ENCODE measurements at regions not wholly inside any gene's neighbourhood (a gene's known extent, or its start where the extent isn't known, plus 50 kb on each side); places are given as distances from the start of the nearest gene placed in this dataset.

DNA sequence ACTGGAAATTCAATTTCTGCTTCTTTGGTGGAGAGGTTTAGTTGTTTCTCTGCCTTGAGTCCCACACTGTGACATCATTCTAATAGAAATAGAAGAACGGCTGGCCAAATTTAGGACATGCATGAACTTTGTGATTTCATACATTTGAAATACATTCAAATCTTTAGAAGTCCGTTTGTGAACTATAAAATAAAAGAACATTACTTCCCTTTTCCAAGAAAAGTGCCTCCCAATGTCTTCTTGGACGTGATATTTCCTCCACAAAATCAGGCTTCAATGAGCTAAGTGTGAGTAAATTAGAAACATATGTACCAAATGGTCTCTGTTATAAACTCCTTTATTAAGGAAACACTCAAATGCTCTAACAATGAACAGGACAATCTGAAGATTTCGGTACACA is 314.5 kb upstream of the AKR1E2 start:
- H3K36me3 ChIP-seq = no peaks in the 10 kb centered on the region
- H3K27me3 ChIP-seq (ENCODE audit: low read depth) = no peaks in the 10 kb centered on the region
- intact Hi-C loops (cut with DNase I) = no loop called here
- H3K9me3 ChIP-seq = no peaks in the 10 kb centered on the region
- no peak for ATAC-seq
- H3K4me3 ChIP-seq = no peak overlapping the region
- TF ChIP-seq, protein P1, sequence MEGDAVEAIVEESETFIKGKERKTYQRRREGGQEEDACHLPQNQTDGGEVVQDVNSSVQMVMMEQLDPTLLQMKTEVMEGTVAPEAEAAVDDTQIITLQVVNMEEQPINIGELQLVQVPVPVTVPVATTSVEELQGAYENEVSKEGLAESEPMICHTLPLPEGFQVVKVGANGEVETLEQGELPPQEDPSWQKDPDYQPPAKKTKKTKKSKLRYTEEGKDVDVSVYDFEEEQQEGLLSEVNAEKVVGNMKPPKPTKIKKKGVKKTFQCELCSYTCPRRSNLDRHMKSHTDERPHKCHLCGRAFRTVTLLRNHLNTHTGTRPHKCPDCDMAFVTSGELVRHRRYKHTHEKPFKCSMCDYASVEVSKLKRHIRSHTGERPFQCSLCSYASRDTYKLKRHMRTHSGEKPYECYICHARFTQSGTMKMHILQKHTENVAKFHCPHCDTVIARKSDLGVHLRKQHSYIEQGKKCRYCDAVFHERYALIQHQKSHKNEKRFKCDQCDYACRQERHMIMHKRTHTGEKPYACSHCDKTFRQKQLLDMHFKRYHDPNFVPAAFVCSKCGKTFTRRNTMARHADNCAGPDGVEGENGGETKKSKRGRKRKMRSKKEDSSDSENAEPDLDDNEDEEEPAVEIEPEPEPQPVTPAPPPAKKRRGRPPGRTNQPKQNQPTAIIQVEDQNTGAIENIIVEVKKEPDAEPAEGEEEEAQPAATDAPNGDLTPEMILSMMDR (IDR thresholded peaks at IDR 0.05) = no peak
- no peak overlapping the region for H3K27ac ChIP-seq
- DNase-seq = no peak
- H3K4me1 ChIP-seq = no peaks in the 10 kb centered on the region

DNA sequence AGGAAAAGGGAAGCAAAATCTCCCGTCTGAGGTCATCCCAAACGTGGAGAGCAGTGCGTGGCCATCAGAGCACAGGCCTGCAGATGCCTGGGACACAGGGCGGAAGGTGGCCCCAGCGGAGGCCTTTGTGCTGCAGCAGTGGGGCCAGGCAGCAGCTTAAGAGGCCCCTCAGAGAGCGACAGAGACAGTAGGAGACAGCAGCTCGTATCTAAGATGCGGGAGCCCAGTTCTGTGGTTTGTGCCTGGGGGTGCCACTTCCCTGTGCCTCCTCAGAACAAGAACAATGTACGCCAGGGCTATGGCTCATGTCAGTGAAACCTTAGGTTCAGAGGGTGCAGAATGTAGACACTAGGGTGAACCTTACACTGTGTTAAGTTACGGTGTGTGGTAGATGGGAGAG is 316.6 kb upstream of the AKR1E2 start:
- DNase-seq (no peak), ATAC-seq (no peak)
- Histone ChIP-seq H3K27ac (no peak overlapping the region), H3K4me1 (no peaks in the 10 kb centered on the region), H3K9me3 (no peaks in the 10 kb centered on the region), H3K27me3 (ENCODE audit: low read depth) (no peaks in the 10 kb centered on the region), H3K36me3 (no peaks in the 10 kb centered on the region), H3K4me3 (no peak overlapping the region)
- TF ChIP-seq, protein P1 (IDR thresholded peaks at IDR 0.05) = no peak
- intact Hi-C loops (cut with DNase I) = no loop called here

DNA sequence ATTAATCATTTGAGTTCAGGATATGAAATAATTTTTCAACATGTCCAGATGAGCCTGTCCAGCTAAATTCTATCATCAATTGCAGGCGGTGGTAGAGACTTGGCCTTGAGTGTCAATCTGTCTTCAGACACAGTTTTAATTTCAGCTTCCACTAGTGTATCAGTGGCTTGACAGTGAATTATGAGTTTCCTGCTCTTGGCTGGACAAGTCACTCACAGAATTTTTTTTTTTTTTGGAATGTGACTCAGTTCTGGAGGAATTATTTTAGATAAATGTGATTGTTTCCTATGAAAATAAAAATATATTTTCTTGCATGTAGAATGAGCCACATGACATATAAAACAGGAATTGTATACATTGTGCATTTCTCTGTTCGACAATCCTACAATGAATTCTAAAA is 319.9 kb upstream of the AKR1E2 start:
- H3K27me3 ChIP-seq (ENCODE audit: low read depth) = no peaks in the 10 kb centered on the region
- no peak overlapping the region for H3K27ac ChIP-seq
- H3K36me3 ChIP-seq = no peaks in the 10 kb centered on the region
- DNase-seq = no peak
- ATAC-seq = no peak
- intact Hi-C loops (cut with DNase I) = no loop called here
- H3K4me3 ChIP-seq = no peak overlapping the region
- H3K9me3 ChIP-seq = no peaks in the 10 kb centered on the region
- no peaks in the 10 kb centered on the region for H3K4me1 ChIP-seq
- TF ChIP-seq, protein P1 (IDR thresholded peaks at IDR 0.05) = no peak

DNA sequence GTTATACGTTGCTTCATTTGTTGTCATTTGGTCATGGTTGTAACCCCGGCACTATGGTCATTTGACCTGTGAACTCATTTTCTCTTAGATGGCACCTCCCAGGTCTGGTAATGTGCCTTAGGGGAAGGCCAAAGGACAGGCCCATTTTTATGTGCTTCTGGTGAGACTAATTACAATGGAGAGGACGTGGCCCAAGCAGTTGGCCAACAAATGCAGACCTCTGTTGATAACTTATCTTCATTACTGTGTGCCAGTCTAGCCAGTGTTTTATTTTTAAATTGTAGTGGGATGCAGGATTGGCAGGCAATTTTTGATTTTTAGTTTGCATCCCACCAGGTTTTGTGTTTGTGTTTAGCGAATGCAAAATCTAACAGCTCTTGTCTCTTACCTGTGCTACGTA is 321.5 kb upstream of the AKR1E2 start:
- ATAC-seq (no peak), DNase-seq (no peak)
- no peaks in the 10 kb centered on the region for H3K27me3 ChIP-seq (ENCODE audit: low read depth)
- H3K36me3 ChIP-seq = no peaks in the 10 kb centered on the region
- intact Hi-C loops (cut with DNase I) = no loop called here
- H3K4me1 ChIP-seq = no peaks in the 10 kb centered on the region
- no peaks in the 10 kb centered on the region for H3K9me3 ChIP-seq
- no peak overlapping the region for H3K27ac ChIP-seq
- TF ChIP-seq, protein P1 (IDR thresholded peaks at IDR 0.05) = no peak
- no peak overlapping the region for H3K4me3 ChIP-seq

DNA sequence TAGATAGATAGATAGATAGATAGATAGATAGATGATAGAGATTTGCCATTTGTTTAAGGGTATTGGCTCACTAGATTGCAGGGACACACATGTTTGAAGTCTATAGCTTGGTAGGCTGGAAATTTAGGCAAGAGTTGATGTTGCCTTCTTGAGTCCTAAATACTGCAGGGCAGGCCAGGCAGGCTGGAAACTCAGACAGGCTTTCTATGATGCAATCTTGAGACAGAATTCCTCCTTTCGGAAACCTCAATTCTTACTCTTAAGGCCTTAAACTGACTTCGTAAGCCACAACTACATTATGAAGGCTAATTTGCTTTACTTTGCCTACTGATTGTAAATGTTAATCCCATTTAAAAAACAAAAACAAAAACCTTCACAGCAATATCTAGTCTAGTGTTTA is 322.9 kb upstream of the AKR1E2 start:
- ATAC-seq (no peak), DNase-seq (no peak)
- Histone ChIP-seq H3K27ac (no peak overlapping the region), H3K27me3 (ENCODE audit: low read depth) (no peaks in the 10 kb centered on the region), H3K9me3 (no peaks in the 10 kb centered on the region), H3K4me3 (no peak overlapping the region), H3K36me3 (no peaks in the 10 kb centered on the region), H3K4me1 (peaks cover 10% of the 10 kb centered on the region)
- TF ChIP-seq, protein P1 (IDR thresholded peaks at IDR 0.05) = no peak
- intact Hi-C loops (cut with DNase I) = no loop called here

DNA sequence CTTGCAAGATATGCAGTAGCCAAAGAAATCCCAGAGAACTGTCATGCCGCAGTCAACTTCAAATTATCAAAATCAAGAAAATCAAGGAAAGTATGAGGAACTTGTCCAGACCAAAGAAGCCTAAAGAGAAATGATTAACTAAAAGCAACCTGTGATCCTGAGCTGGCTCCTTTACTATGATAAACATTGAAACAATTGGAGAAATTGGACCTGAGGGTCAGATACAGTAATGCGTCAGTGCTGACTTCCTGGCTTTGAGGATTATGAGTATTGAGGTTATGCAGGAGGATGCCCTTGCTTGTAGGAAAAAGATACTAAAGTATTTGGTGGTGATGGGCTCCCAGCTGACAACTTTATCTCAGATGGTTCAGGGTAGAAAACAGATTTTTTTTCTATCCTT is 324.7 kb upstream of the AKR1E2 start:
- Histone ChIP-seq H3K4me3 (no peak overlapping the region), H3K27ac (no peak overlapping the region), H3K27me3 (ENCODE audit: low read depth) (no peaks in the 10 kb centered on the region), H3K4me1 (peaks cover 10% of the 10 kb centered on the region), H3K9me3 (no peaks in the 10 kb centered on the region), H3K36me3 (no peaks in the 10 kb centered on the region)
- no peak for ATAC-seq
- no peak for DNase-seq
- TF ChIP-seq, protein P1 (IDR thresholded peaks at IDR 0.05) = no peak
- intact Hi-C loops (cut with DNase I) = no loop called here

Measured in lower lobe of right lung (tissue), 2 donors.